ENCODE measurements at regions not wholly inside any gene's neighbourhood (a gene's known extent, or its start where the extent isn't known, plus 50 kb on each side); places are given as distances from the start of the nearest gene placed in this dataset.

DNA sequence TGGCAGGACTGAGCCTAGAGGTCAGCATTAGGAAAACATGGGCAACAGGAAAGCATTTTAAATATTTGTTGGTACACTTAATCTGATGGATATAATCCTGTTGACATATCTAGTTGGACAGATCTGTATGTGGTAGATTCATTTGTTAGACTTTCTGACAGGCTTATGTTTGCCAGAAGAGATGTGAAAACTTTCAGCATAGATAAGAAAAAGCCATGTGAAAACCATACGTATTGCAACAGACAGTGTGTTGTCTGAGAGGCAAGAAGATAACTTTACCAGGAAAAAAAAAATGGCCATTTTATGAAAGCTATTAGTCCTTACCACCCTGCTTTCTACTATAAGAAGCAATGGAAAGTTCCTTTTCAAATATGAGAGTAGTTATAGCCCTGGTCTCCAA is 1902.2 kb upstream of the C9orf72 start:
- TF ChIP-seq, protein P1, sequence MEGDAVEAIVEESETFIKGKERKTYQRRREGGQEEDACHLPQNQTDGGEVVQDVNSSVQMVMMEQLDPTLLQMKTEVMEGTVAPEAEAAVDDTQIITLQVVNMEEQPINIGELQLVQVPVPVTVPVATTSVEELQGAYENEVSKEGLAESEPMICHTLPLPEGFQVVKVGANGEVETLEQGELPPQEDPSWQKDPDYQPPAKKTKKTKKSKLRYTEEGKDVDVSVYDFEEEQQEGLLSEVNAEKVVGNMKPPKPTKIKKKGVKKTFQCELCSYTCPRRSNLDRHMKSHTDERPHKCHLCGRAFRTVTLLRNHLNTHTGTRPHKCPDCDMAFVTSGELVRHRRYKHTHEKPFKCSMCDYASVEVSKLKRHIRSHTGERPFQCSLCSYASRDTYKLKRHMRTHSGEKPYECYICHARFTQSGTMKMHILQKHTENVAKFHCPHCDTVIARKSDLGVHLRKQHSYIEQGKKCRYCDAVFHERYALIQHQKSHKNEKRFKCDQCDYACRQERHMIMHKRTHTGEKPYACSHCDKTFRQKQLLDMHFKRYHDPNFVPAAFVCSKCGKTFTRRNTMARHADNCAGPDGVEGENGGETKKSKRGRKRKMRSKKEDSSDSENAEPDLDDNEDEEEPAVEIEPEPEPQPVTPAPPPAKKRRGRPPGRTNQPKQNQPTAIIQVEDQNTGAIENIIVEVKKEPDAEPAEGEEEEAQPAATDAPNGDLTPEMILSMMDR (IDR thresholded peaks at IDR 0.05; ENCODE audit: low read length): no peak
- no peak for TF ChIP-seq EZH2 (optimal IDR thresholded peaks at IDR 0.05; ENCODE audit: low read depth, low read length)
- no peak for TF ChIP-seq EZH2phosphoT487 (IDR thresholded peaks at IDR 0.05; ENCODE audit: low read length)
